ENCODE measurements at regions not wholly inside any gene's neighbourhood (a gene's known extent, or its start where the extent isn't known, plus 50 kb on each side); places are given as distances from the start of the nearest gene placed in this dataset.

- no peak for DNase-seq (ENCODE audit: low read depth, low spot score)
- TF ChIP-seq CTCF (IDR thresholded peaks at IDR 0.05; ENCODE audit: low read depth, low read length) = no peak
- in situ Hi-C loops (cut with HindIII; ENCODE audit: low sequenced_read_pairs) = no loop called here
- no peak overlapping the region for H3K4me3 ChIP-seq (ENCODE audit: low read depth, low read length)
These were observed 87.1 kb upstream of the CACNA1E start for GRCh38 chr1:181396171-181396670.

- TF ChIP-seq CTCF (IDR thresholded peaks at IDR 0.05; ENCODE audit: low read depth, low read length) = no peak
- no peak for DNase-seq (ENCODE audit: low read depth, low spot score)
- in situ Hi-C loops (cut with HindIII; ENCODE audit: low sequenced_read_pairs) = no loop called here
- no peak overlapping the region for H3K4me3 ChIP-seq (ENCODE audit: low read depth, low read length)
These were observed 86.5 kb upstream of the CACNA1E start for GRCh38 chr1:181396811-181397210.

GRCh38 chr1:181397845-181398244 is 85.5 kb upstream of the CACNA1E start:
- no peak for DNase-seq (ENCODE audit: low read depth, low spot score)
- in situ Hi-C loops (cut with HindIII; ENCODE audit: low sequenced_read_pairs) = no loop called here
- H3K4me3 ChIP-seq (ENCODE audit: low read depth, low read length) = no peak overlapping the region
- TF ChIP-seq CTCF (IDR thresholded peaks at IDR 0.05; ENCODE audit: low read depth, low read length) = no peak

DNA sequence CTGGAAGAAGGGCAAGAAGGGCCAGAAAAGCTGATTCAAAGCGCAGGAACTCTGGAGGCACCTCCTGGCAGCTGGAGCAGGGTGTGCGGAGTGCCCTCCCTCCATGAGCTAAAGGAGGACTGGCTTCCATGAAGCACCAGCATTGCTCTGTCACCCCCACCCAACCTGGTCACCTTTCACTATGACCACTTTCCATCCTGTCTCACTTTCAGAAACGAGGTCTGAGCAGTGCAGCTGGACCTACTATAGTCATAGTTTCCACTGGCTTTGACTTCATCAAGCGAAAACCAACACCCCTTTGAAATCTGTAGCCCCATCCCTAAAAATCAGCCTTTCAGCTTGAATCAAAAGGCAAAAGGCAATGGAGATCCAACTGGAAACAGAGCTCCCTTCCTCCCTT is 84.8 kb upstream of the CACNA1E start:
- no peak for DNase-seq (ENCODE audit: low read depth, low spot score)
- no peak overlapping the region for H3K4me3 ChIP-seq (ENCODE audit: low read depth, low read length)
- no peak for TF ChIP-seq CTCF (IDR thresholded peaks at IDR 0.05; ENCODE audit: low read depth, low read length)
- in situ Hi-C loops (cut with HindIII; ENCODE audit: low sequenced_read_pairs) = no loop called here

DNA sequence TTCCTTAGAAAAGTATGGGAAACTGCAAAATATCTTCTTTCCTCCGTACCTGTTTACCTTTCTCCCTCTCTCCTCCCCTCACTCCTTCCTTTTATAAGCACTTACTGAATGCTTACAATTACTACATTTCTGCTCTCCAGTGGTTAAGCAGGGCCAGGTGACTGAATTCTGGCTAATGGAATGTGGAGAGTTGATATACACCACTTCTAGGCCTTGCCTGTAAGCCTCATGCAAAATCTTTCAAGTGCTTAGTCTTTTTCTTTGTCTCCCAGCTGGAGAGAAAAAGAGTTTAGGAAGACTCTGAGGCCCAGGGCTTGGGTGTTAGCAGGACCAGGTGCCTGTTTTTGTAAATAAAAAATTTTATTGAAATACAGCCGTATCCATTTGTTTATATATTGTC is 77.7 kb upstream of the CACNA1E start:
- no peak overlapping the region for H3K4me3 ChIP-seq (ENCODE audit: low read depth, low read length)
- TF ChIP-seq CTCF (IDR thresholded peaks at IDR 0.05; ENCODE audit: low read depth, low read length) = no peak
- in situ Hi-C loops (cut with HindIII; ENCODE audit: low sequenced_read_pairs) = loop anchor here (25.0 kb wide), 1 partner anchor 193 kb away; no protein-coding TSS in a partner anchor
- DNase-seq (ENCODE audit: low read depth, low spot score) = no peak

GRCh38 chr1:181406989-181407388 is 76.3 kb upstream of the CACNA1E start:
- in situ Hi-C loops (cut with HindIII; ENCODE audit: low sequenced_read_pairs) = loop anchor here (25.0 kb wide), 1 partner anchor 195 kb away; no protein-coding TSS in a partner anchor
- no peak for DNase-seq (ENCODE audit: low read depth, low spot score)
- TF ChIP-seq CTCF (IDR thresholded peaks at IDR 0.05; ENCODE audit: low read depth, low read length) = no peak
- H3K4me3 ChIP-seq (ENCODE audit: low read depth, low read length) = no peak overlapping the region

DNA sequence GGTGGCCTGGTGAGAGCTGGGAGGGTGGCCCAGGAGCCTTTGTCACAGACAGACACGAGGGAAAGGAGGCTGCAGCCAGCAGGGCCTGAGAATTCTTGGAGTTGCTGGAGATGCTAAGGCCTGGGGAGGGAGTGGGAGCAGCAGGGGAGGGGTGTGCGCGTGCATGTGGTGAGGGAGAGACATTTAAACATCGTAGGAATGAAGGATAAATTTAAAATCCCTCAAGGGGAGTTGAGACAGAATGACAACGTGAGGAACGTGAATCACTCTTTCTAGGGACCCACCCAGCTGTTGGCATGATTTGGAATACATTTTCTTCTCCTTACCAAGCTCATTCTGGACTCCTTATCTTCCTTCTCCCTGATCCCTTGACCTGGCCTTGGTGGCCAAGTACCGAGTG is 73.3 kb upstream of the CACNA1E start:
- H3K4me3 ChIP-seq (ENCODE audit: low read depth, low read length) = no peak overlapping the region
- no peak for TF ChIP-seq CTCF (IDR thresholded peaks at IDR 0.05; ENCODE audit: low read depth, low read length)
- in situ Hi-C loops (cut with HindIII; ENCODE audit: low sequenced_read_pairs) = loop anchor here (25.0 kb wide), 1 partner anchor 198 kb away; no protein-coding TSS in a partner anchor
- no peak for DNase-seq (ENCODE audit: low read depth, low spot score)
